OCI-LY7 (cell line): ENCODE measurements at regions not wholly inside any gene's neighbourhood (a gene's known extent, or its start where the extent isn't known, plus 50 kb on each side); places are given as distances from the start of the nearest gene placed in this dataset.
A peak's percentile ranks its signal among the peaks of the same experiment; 100 is the strongest.

Experiments used
- BruUV-seq: library from RNA; stranded (reverse); fragments of 400-500 nt; replicated peaks from 2 replicates; lab custom pipeline; 2021; lab: Mats Ljungman, UMichigan
- CTCF ChIA-PET: fragments of 300-600 bp; sonication (Branson Sonifier 250); formaldehyde crosslinking; loops from one replicate; lab custom pipeline; 2022; ENCODE audit warnings: antibody characterized with exemption; ENCODE audit not compliant: unreplicated experiment; lab: Charles Lee
- POLR2A ChIA-PET: fragments of 300-600 bp; sonication (Branson Sonifier 250); formaldehyde crosslinking; loops from one replicate; lab custom pipeline; 2022; ENCODE audit warnings: antibody characterized with exemption; lab: Charles Lee
- DNase-seq: peaks from one replicate; pipeline ENCODE4 v3.0.0-alpha.2; 2015; ENCODE audit warnings: low spot score
- H2AFZ ChIP-seq: fragments of 200-600 bp; sonication (generic), shearing (Covaris generic); 2 replicates; pipeline ENCODE4 v1.6.1; 2014; ENCODE audit warnings: mild to moderate bottlenecking, antibody characterized with exemption, low read length, moderate library complexity
- H3K27ac ChIP-seq: fragments of 200-600 bp; sonication (generic); 2 replicates; pipeline ENCODE4 v1.5.1; 2014; ENCODE audit warnings: mixed run types, low read depth, mild to moderate bottlenecking, moderate library complexity, low read length, inconsistent platforms; ENCODE audit not compliant: poor library complexity, severe bottlenecking
- H3K36me3 ChIP-seq: fragments of 200-600 bp; sonication (generic); 2 replicates; pipeline ENCODE4 v1.6.1; 2014; ENCODE audit warnings: mild to moderate bottlenecking, antibody characterized with exemption, low read length, moderate library complexity, mixed read lengths; ENCODE audit not compliant: insufficient read depth
- H3K4me1 ChIP-seq: fragments of 200-600 bp; sonication (generic); 2 replicates; pipeline ENCODE4 v1.5.1; 2014; ENCODE audit warnings: mild to moderate bottlenecking, low read length; ENCODE audit not compliant: insufficient read depth, poor library complexity, severe bottlenecking
- H3K4me2 ChIP-seq: fragments of 200-600 bp; sonication (generic); 2 replicates; pipeline ENCODE4 v1.6.1; 2014; ENCODE audit warnings: mild to moderate bottlenecking, low read length
- H3K4me3 ChIP-seq: fragments of 200-600 bp; sonication (generic); 2 replicates; pipeline ENCODE4 v1.5.1; 2014; ENCODE audit warnings: mild to moderate bottlenecking, low read depth, low read length; ENCODE audit not compliant: poor library complexity, severe bottlenecking
- H3K79me2 ChIP-seq: fragments of 200-600 bp; sonication (generic); 2 replicates; pipeline ENCODE4 v1.6.1; 2016; ENCODE audit warnings: low read depth, mild to moderate bottlenecking, low read length, moderate library complexity, mixed read lengths; ENCODE audit not compliant: insufficient read depth
- H3K9me2 ChIP-seq: fragments of 200-600 bp; sonication (generic); 2 replicates; pipeline ENCODE4 v1.6.1; 2016; ENCODE audit warnings: mild to moderate bottlenecking, low read length, mixed read lengths; ENCODE audit not compliant: insufficient read depth
- H3K9me3 ChIP-seq: fragments of 200-600 bp; sonication (generic); 2 replicates; pipeline ENCODE4 v1.6.1; 2014; ENCODE audit warnings: mild to moderate bottlenecking, mixed run types, low read length, mixed read lengths
- H4K20me1 ChIP-seq: fragments of 200-600 bp; sonication (generic); 2 replicates; pipeline ENCODE4 v1.6.1; 2014; ENCODE audit warnings: mild to moderate bottlenecking, antibody characterized with exemption, low read length, moderate library complexity, mixed read lengths; ENCODE audit not compliant: insufficient read depth
- EZH2phosphoT487 ChIP-seq: fragments of 200-600 bp; sonication (generic); IDR thresholded peaks from 2 replicates; pipeline ENCODE4 v1.6.1; 2018; ENCODE audit warnings: low read depth, borderline replicate concordance, mild to moderate bottlenecking, mixed run types, antibody characterized with exemption, low read length, moderate library complexity, mixed read lengths
- intact Hi-C: fragments of 100-400 bp; cut with micrococcal nuclease; formaldehyde crosslinking; loops from one replicate; pipeline ENCODE4 v1.10.0; 2022; ENCODE audit not compliant: unreplicated experiment
- TF ChIP-seq, protein P1 (sequence below): fragments of 200-600 bp; sonication (generic); conservative IDR thresholded peaks from 2 replicates; pipeline ENCODE4 v1.5.1; 2014; ENCODE audit warnings: mild to moderate bottlenecking, antibody characterized with exemption, low read length, moderate library complexity, mixed read lengths

DNA sequence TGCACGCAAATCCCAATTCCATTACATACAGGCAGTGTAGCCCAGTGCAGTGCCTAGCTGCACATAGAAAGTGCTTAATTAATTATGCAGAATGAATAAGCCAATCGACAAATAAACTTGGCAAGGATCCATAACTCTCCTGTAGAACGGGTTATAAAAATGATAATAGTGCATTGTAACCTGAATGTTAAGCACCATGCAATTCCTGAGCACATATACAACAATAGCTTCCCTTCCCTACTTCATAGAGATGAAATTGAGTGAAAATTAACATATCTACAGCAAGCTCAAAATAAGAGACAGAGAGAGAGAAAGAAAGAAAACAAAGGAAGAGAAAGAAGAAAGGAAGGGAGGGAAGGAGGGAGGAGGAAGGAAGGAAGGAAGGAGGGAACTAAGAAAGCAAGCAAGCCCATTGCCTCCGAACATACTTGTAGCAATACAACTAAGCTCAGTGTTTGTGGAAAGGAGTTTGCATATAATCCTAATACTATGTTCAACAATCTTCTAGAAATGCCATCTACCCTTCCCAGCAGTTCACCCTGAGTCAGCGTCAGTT is 1074.0 kb upstream of the LCORL start:
- ChIA-PET CTCF (interaction anchor here (0.6 kb wide), 1 partner anchor 109 kb away, joined by 4 read pairs; no protein-coding TSS in a partner anchor), POLR2A (interaction anchor here (0.6 kb wide), 2 partner anchors 810 to 1080 kb away, joined by 3 to 7 read pairs; no protein-coding TSS in a partner anchor)
- Histone ChIP-seq H3K4me2 (no peak overlapping the region), H3K9me3 (peaks cover 6% of the 10 kb centered on the region; the same call in 1 of the 2 replicates), H3K36me3 (no peaks in the 10 kb centered on the region), H3K27ac (no peak overlapping the region), H4K20me1 (no peaks in the 10 kb centered on the region), H3K4me1 (peaks cover 11% of the 10 kb centered on the region), H3K4me3 (no peak overlapping the region), H3K9me2 (no peaks in the 10 kb centered on the region), H3K79me2 (no peaks in the 10 kb centered on the region), H2AFZ (0 out of 2 replicates have a peak overlapping the region, but pooled peaks have one; percentile 22)
- intact Hi-C loops = no loop called here
- BruUV-seq = no TSS peak
- no peak for DNase-seq
- no peak for TF ChIP-seq EZH2phosphoT487
- TF ChIP-seq, protein P1, sequence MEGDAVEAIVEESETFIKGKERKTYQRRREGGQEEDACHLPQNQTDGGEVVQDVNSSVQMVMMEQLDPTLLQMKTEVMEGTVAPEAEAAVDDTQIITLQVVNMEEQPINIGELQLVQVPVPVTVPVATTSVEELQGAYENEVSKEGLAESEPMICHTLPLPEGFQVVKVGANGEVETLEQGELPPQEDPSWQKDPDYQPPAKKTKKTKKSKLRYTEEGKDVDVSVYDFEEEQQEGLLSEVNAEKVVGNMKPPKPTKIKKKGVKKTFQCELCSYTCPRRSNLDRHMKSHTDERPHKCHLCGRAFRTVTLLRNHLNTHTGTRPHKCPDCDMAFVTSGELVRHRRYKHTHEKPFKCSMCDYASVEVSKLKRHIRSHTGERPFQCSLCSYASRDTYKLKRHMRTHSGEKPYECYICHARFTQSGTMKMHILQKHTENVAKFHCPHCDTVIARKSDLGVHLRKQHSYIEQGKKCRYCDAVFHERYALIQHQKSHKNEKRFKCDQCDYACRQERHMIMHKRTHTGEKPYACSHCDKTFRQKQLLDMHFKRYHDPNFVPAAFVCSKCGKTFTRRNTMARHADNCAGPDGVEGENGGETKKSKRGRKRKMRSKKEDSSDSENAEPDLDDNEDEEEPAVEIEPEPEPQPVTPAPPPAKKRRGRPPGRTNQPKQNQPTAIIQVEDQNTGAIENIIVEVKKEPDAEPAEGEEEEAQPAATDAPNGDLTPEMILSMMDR = no peak

DNA sequence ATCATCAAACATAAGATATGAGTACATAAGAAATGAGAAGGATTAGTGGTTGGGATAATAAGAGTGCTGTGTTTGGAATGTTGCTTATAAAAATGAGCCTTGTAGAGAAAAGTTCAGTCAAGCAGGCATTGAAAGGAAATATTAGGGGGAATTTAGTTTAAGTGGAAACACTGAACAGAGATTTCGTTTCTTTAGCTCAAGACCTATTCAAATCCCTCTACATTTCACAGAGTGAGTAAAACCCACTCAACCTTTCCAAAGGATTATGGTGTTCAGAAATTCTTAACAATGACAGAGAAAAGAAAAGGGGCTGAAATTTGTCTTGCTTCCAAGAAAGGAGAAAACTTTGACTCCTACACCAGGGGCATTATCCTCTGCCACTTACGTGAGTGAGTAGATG is 1072.4 kb upstream of the LCORL start:
- Histone ChIP-seq H3K79me2 (no peaks in the 10 kb centered on the region), H3K36me3 (no peaks in the 10 kb centered on the region), H2AFZ (no peak overlapping the region), H3K27ac (no peak overlapping the region), H3K4me3 (no peak overlapping the region), H3K4me1 (peaks cover 11% of the 10 kb centered on the region), H4K20me1 (no peaks in the 10 kb centered on the region), H3K4me2 (no peak overlapping the region), H3K9me2 (no peaks in the 10 kb centered on the region), H3K9me3 (peaks cover 7% of the 10 kb centered on the region; the same call in 1 of the 2 replicates)
- CTCF ChIA-PET = no interaction called here
- intact Hi-C loops = no loop called here
- POLR2A ChIA-PET = interaction anchor here (1.7 kb wide), 1 partner anchor 31 kb away, joined by 3 read pairs; no protein-coding TSS in a partner anchor
- TF ChIP-seq, protein P1 = no peak
- TF ChIP-seq EZH2phosphoT487 = no peak
- no peak for DNase-seq
- no TSS peak for BruUV-seq

DNA sequence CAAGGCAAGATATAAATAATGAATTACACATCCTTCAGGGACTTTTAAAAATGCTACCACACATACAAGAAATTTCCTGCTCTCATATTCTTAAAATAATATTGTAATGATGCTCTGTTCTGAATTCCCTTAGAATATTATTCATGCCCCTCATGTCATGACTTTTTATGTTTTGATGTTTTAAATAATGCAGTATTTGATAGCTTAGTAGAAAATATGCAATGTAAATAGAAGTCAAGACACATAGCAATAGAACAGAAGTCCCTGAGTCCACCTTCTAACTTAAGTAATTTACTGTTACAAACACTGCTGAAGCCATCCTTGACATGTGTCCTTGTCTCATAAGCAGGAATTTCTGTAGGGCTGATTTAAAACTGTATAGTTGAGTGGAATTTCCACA is 1071.2 kb upstream of the LCORL start:
- Histone ChIP-seq H3K36me3 (no peaks in the 10 kb centered on the region; the same call in 1 of the 2 replicates), H3K9me3 (peaks cover 10% of the 10 kb centered on the region; the same call in 1 of the 2 replicates), H3K4me1 (peaks cover 11% of the 10 kb centered on the region), H3K4me2 (no peak overlapping the region), H3K4me3 (no peak overlapping the region), H3K27ac (no peak overlapping the region), H3K9me2 (no peaks in the 10 kb centered on the region), H2AFZ (peak overlapping the region; percentile 30; the same call in 1 of the 2 replicates), H3K79me2 (no peaks in the 10 kb centered on the region), H4K20me1 (no peaks in the 10 kb centered on the region)
- POLR2A ChIA-PET = interaction anchor here (1.1 kb wide), 1 partner anchor 28 kb away, joined by 3 read pairs; no protein-coding TSS in a partner anchor
- CTCF ChIA-PET = no interaction called here
- BruUV-seq = no TSS peak
- TF ChIP-seq EZH2phosphoT487 = no peak
- TF ChIP-seq, protein P1 = no peak
- intact Hi-C loops = no loop called here
- no peak for DNase-seq
